Stimulated activated CD4-positive, alpha-beta T cell treated with anti-CD3 and anti-CD28 coated beads, Interleukin-2, amount 100 ng/mL, for 24 hours (primary cell): ENCODE measurements at regions not wholly inside any gene's neighbourhood (a gene's known extent, or its start where the extent isn't known, plus 50 kb on each side); places are given as distances from the start of the nearest gene placed in this dataset.
"Not testable (repeated sequence)": the region's sequence is repeated elsewhere in the genome, so short reads cannot be mapped to it uniquely, and the experiment has no call there.

Experiments used
- DNase-seq, 2 donors: peaks; one replicate each; pipeline ENCODE4 v3.0.0-alpha.2; 2020

GRCh38 chr1:148679050-148679786 lies 69.4 kb upstream of the NUDT4B start:
- peak in 1 of 2 donors; percentile 45 for DNase-seq

- not testable (repeated sequence) for DNase-seq
Measured at GRCh38 chr1:148679787-148680326, 68.7 kb upstream of the NUDT4B start.

- DNase-seq, result not testable (repeated sequence)
Measured at GRCh38 chr1:148686735-148687134, 61.8 kb upstream of the NUDT4B start.

GRCh38 chr1:148687376-148687775 lies 61.2 kb upstream of the NUDT4B start:
- not testable (repeated sequence) for DNase-seq
